Right ventricle myocardium inferior (tissue), 1 donor: ENCODE measurements at regions not wholly inside any gene's neighbourhood (a gene's known extent, or its start where the extent isn't known, plus 50 kb on each side); places are given as distances from the start of the nearest gene placed in this dataset.

Experiments used
- ATAC-seq: fragments of 200-7000 bp; cut with Tn5 transposase; one replicate; pipeline ENCODE4 v1.9.1; 2020; ENCODE audit warnings: mild to moderate bottlenecking, moderate library complexity
- DNase-seq: peaks from one replicate; pipeline ENCODE4 v3.0.0; 2021; ENCODE audit errors: missing footprints
- intact Hi-C: fragments of 100-400 bp; cut with DNase I; formaldehyde crosslinking; loops from one replicate; pipeline ENCODE4 v1.11.0; 2022
- donor health status: DM: no; HTN: yes; CAD: no; lungs with severe emphysema.

- DNase-seq (no peak), ATAC-seq (no peak)
- intact Hi-C loops, result loop anchor here (2.0 kb wide), 1 partner anchor 369 kb away; no protein-coding TSS in a partner anchor
Observed at GRCh38 chr17:33777674-33778073, 477.4 kb upstream of the CCL2 start.

GRCh38 chr17:33778505-33779233 is 476.4 kb upstream of the CCL2 start:
- intact Hi-C loops, result loop anchor here (2.0 kb wide), 1 partner anchor 368 kb away; no protein-coding TSS in a partner anchor
- DNase-seq (no peak), ATAC-seq (no peak)

GRCh38 chr17:33779234-33779591 is 475.9 kb upstream of the CCL2 start:
- DNase-seq, result no peak
- no peak for ATAC-seq
- intact Hi-C loops, result loop anchor here (2.0 kb wide), 1 partner anchor 368 kb away; no protein-coding TSS in a partner anchor

- DNase-seq (no peak), ATAC-seq (no peak)
- intact Hi-C loops, result no loop called here
Observed at GRCh38 chr17:33785281-33785680, 469.8 kb upstream of the CCL2 start.

GRCh38 chr17:33786478-33786877 is 468.6 kb upstream of the CCL2 start:
- DNase-seq (no peak), ATAC-seq (no peak)
- intact Hi-C loops, result no loop called here

GRCh38 chr17:33789658-33790057 is 465.4 kb upstream of the CCL2 start:
- intact Hi-C loops, result no loop called here
- ATAC-seq, result no peak
- DNase-seq, result no peak

GRCh38 chr17:33797181-33797580 is 457.9 kb upstream of the CCL2 start:
- DNase-seq, result no peak
- no peak for ATAC-seq
- intact Hi-C loops, result no loop called here

- intact Hi-C loops, result no loop called here
- no peak for ATAC-seq
Observed at GRCh38 chr17:33798308-33798707, 456.8 kb upstream of the CCL2 start.

GRCh38 chr17:33802349-33803198 is 452.5 kb upstream of the CCL2 start:
- no peak for DNase-seq
- intact Hi-C loops, result no loop called here
- no peak for ATAC-seq

More at GRCh38 chr17:33798308-33798707, 456.8 kb upstream of the CCL2 start:
- DNase-seq, result no peak

- intact Hi-C loops, result no loop called here
- ATAC-seq (no peak), DNase-seq (no peak)
Observed at GRCh38 chr17:33803199-33803685, 451.8 kb upstream of the CCL2 start.

GRCh38 chr17:33803686-33804085 is 451.4 kb upstream of the CCL2 start:
- ATAC-seq (no peak), DNase-seq (no peak)
- intact Hi-C loops, result no loop called here

GRCh38 chr17:33804401-33804800 is 450.7 kb upstream of the CCL2 start:
- no peak for ATAC-seq
- no peak for DNase-seq
- intact Hi-C loops, result no loop called here

- intact Hi-C loops, result no loop called here
- ATAC-seq (no peak), DNase-seq (no peak)
Observed at GRCh38 chr17:33806631-33807030, 448.5 kb upstream of the CCL2 start.

GRCh38 chr17:33809748-33810147 is 445.3 kb upstream of the CCL2 start:
- ATAC-seq, result no peak
- DNase-seq, result no peak
- intact Hi-C loops, result no loop called here

- DNase-seq, result no peak
- intact Hi-C loops, result no loop called here
- no peak for ATAC-seq
Observed at GRCh38 chr17:33811004-33811760, 443.9 kb upstream of the CCL2 start.

- ATAC-seq (no peak), DNase-seq (no peak)
- intact Hi-C loops, result no loop called here
Observed at GRCh38 chr17:33811984-33812577, 443.0 kb upstream of the CCL2 start.

GRCh38 chr17:33814852-33815251 is 440.2 kb upstream of the CCL2 start:
- intact Hi-C loops, result no loop called here
- DNase-seq (no peak), ATAC-seq (no peak)

- DNase-seq (no peak), ATAC-seq (no peak)
- intact Hi-C loops, result no loop called here
Observed at GRCh38 chr17:33816036-33816435, 439.0 kb upstream of the CCL2 start.
